Endothelial cell of umbilical vein (primary cell): ENCODE measurements at regions not wholly inside any gene's neighbourhood (a gene's known extent, or its start where the extent isn't known, plus 50 kb on each side); places are given as distances from the start of the nearest gene placed in this dataset.

Experiments used
- BruUV-seq: library from RNA; stranded (reverse); fragments of 400-500 nt; replicated peaks from 2 replicates; lab custom pipeline; 2021; lab: Mats Ljungman, UMichigan
- CTCF ChIA-PET: fragments of 300-600, 350-600 bp; sonication (Branson Sonifier 250); formaldehyde crosslinking; loops from one replicate; lab custom pipeline; 2021; ENCODE audit warnings: antibody characterized with exemption, inconsistent platforms; lab: Charles Lee
- POLR2A ChIA-PET: fragments of 300-600, 350-600 bp; sonication (Branson Sonifier 250); formaldehyde crosslinking; loops from one replicate; lab custom pipeline; 2021; ENCODE audit warnings: antibody characterized with exemption, inconsistent platforms; lab: Charles Lee
- DNase-seq: peaks from one replicate; pipeline ENCODE4 v3.0.0-alpha.2; 2011; ENCODE audit warnings: low read depth, low spot score
- FAIRE-seq: peaks from 2 replicates; lab custom pipeline; 2011; peaks lifted over from hg19 to GRCh38; lab: Jason Lieb, UNC
- H2AFZ ChIP-seq: 2 replicates; pipeline ENCODE4 v1.6.0; 2012; ENCODE audit warnings: low read depth, low read length, control low read depth, inconsistent platforms
- H3K27ac ChIP-seq: 2 replicates; pipeline ENCODE4 v1.5.1; 2011; ENCODE audit warnings: low read depth, mild to moderate bottlenecking, control low read depth, low read length, moderate library complexity; ENCODE audit not compliant: insufficient read depth
- H3K27me3 ChIP-seq, 2 experiments: 2 replicates each; pipeline versions ENCODE4 v1.6.0 to v1.6.1; 2011; ENCODE audit warnings: low read length in 2 of 2, mixed read lengths in 1 of 2; ENCODE audit not compliant: control insufficient read depth in 2 of 2, insufficient read depth in 2 of 2
- H3K36me3 ChIP-seq, 2 experiments: 2 replicates in 1 of 2; 3 replicates in 1 of 2; pipeline ENCODE4 v1.5.1; 2011; ENCODE audit warnings: low read length in 2 of 2, mild to moderate bottlenecking in 1 of 2, moderate library complexity in 1 of 2; ENCODE audit not compliant: control insufficient read depth in 2 of 2, insufficient read depth in 2 of 2; ENCODE audit errors: extremely low read depth in 1 of 2
- H3K4me1 ChIP-seq: 3 replicates; pipeline ENCODE4 v1.5.1; 2011; ENCODE audit warnings: mild to moderate bottlenecking, low read length; ENCODE audit not compliant: control insufficient read depth, insufficient read depth; ENCODE audit errors: extremely low read depth
- H3K4me2 ChIP-seq: 2 replicates; pipeline ENCODE4 v1.6.1; 2011; ENCODE audit warnings: low read length, control low read depth, mixed read lengths; ENCODE audit not compliant: insufficient read depth
- H3K4me3 ChIP-seq, 3 experiments: fragments of 200-600 bp in 1 of 3; sonication (generic), shearing (Covaris generic) in 1 of 3; replicated peaks in 1 of 3; 2 replicates each; pipeline ENCODE4 v1.5.1; 2011 to 2016; ENCODE audit warnings: control low read depth in 3 of 3, low read length in 3 of 3, mild to moderate bottlenecking in 2 of 3, inconsistent platforms in 1 of 3, low read depth in 1 of 3, moderate library complexity in 1 of 3; ENCODE audit not compliant: insufficient read depth in 1 of 3
- H3K79me2 ChIP-seq: 2 replicates; pipeline ENCODE4 v1.6.0; 2012; ENCODE audit warnings: low read length, inconsistent platforms; ENCODE audit not compliant: control insufficient read depth, insufficient read depth
- H3K9ac ChIP-seq: replicated peaks from 2 replicates; pipeline ENCODE3; 2011; ENCODE audit warnings: low read length, control low read depth; ENCODE audit not compliant: insufficient read depth; ENCODE audit errors: extremely low read depth
- H3K9me1 ChIP-seq: replicated peaks from 3 replicates; pipeline ENCODE4 v1.6.0; 2011; ENCODE audit warnings: mild to moderate bottlenecking, low read length; ENCODE audit not compliant: control insufficient read depth, insufficient read depth; ENCODE audit errors: extremely low read depth
- H3K9me3 ChIP-seq: replicated peaks from 2 replicates; pipeline ENCODE4 v1.5.1; 2012; ENCODE audit warnings: low read length, inconsistent platforms; ENCODE audit not compliant: control insufficient read depth, insufficient read depth
- H4K20me1 ChIP-seq: replicated peaks from 2 replicates; pipeline ENCODE3; 2011; ENCODE audit warnings: mild to moderate bottlenecking, low read length; ENCODE audit not compliant: control insufficient read depth, insufficient read depth; ENCODE audit errors: extremely low read depth
- EZH2 ChIP-seq: IDR thresholded peaks from 2 replicates; pipeline ENCODE4 v1.6.1; 2012; ENCODE audit warnings: borderline replicate concordance, low read depth, mild to moderate bottlenecking, moderate library complexity, low read length, inconsistent platforms; ENCODE audit not compliant: severe bottlenecking
- FOS ChIP-seq: IDR thresholded peaks from 2 replicates; pipeline ENCODE4 v1.6.1; 2011; ENCODE audit warnings: mild to moderate bottlenecking, low read length, moderate library complexity, borderline replicate concordance; ENCODE audit not compliant: insufficient read depth
- GATA2 ChIP-seq: IDR thresholded peaks from 2 replicates; pipeline ENCODE4 v1.7.0; 2011; ENCODE audit warnings: low read depth, mild to moderate bottlenecking, moderate library complexity, mixed read lengths, low read length; ENCODE audit not compliant: insufficient read length, insufficient read depth
- JUN ChIP-seq: IDR thresholded peaks from 2 replicates; pipeline ENCODE4 v1.6.1; 2011; ENCODE audit warnings: borderline replicate concordance, low read depth; ENCODE audit not compliant: insufficient read length, insufficient read depth
- MYC ChIP-seq: IDR thresholded peaks from one replicate; pipeline ENCODE4 v1.6.1; 2011; ENCODE audit warnings: mild to moderate bottlenecking, low read depth, low read length
- POLR2A ChIP-seq: IDR thresholded peaks from 2 replicates; pipeline ENCODE4 v1.6.1; 2012; ENCODE audit warnings: low read depth, mild to moderate bottlenecking, control low read depth, low read length
- POLR2AphosphoS5 ChIP-seq: IDR thresholded peaks from 2 replicates; pipeline ENCODE4 v1.6.1; 2012; ENCODE audit warnings: low read depth, mild to moderate bottlenecking, control low read depth, low read length, moderate library complexity; ENCODE audit not compliant: insufficient read depth
- dilution Hi-C: fragments of 300-500 bp; cut with MboI; formaldehyde crosslinking; loops from one replicate; pipeline ENCODE4 v1.15.0; 2019; ENCODE audit warnings: low sequenced_read_pairs; ENCODE audit not compliant: extremely low pct_ligation_motif_present
- intact Hi-C: fragments of 100-400 bp; cut with micrococcal nuclease; formaldehyde crosslinking; loops from one replicate; pipeline ENCODE4 v1.10.0; 2022
- TF ChIP-seq, protein P1 (sequence below), 2 donors: IDR thresholded peaks; 1 replicate in 1 of 2; 2 replicates in 1 of 2; pipeline ENCODE4 v1.5.1; 2011; ENCODE audit warnings: low read length in 2 of 2, mild to moderate bottlenecking in 2 of 2, moderate library complexity in 2 of 2, control low read depth in 1 of 2, inconsistent platforms in 1 of 2, low read depth in 1 of 2; ENCODE audit not compliant: insufficient read depth in 1 of 2; ENCODE audit errors: extremely low read depth in 1 of 2
- TF ChIP-seq, protein P2 (sequence below): IDR thresholded peaks from 2 replicates; pipeline ENCODE4 v1.6.1; 2011; ENCODE audit not compliant: insufficient read depth, insufficient read length

DNA sequence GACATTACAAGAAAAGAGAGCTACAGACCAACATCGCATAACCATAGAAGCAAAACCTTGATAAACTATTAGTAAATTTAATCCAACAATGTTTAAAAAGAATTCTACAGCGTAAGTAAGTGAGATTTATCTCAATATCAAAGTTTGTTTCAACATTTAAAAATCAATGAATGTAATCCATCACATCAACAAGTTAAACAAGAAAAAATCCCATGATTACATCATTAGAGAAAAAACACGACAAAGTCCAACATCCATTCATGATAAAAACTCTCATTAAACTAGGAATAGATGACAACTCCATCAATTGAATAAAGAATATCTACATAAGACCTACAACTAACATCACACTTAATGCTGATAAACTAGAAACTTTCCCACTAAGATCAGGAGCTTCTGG lies 239.0 kb upstream of the GGTLC1 start:
- Histone ChIP-seq H3K36me3 (no peaks in the 10 kb centered on the region), H3K9ac (no peak overlapping the region), H3K79me2 (no peaks in the 10 kb centered on the region), H3K9me1 (no peaks in the 10 kb centered on the region), H3K27me3 (no peaks in the 10 kb centered on the region), H3K27ac (no peak overlapping the region), H3K4me3 (no peak overlapping the region), H3K9me3 (no peaks in the 10 kb centered on the region), H2AFZ (no peak overlapping the region), H3K4me1 (no peaks in the 10 kb centered on the region), H4K20me1 (no peaks in the 10 kb centered on the region), H3K4me2 (no peak overlapping the region)
- FAIRE-seq (no peak), DNase-seq (no peak)
- ChIA-PET POLR2A (no interaction called here), CTCF (no interaction called here)
- dilution Hi-C loops (no loop called here), intact Hi-C loops (no loop called here)
- TF ChIP-seq POLR2AphosphoS5 (no peak), JUN (no peak), GATA2 (no peak)
- BruUV-seq, result no TSS peak

DNA sequence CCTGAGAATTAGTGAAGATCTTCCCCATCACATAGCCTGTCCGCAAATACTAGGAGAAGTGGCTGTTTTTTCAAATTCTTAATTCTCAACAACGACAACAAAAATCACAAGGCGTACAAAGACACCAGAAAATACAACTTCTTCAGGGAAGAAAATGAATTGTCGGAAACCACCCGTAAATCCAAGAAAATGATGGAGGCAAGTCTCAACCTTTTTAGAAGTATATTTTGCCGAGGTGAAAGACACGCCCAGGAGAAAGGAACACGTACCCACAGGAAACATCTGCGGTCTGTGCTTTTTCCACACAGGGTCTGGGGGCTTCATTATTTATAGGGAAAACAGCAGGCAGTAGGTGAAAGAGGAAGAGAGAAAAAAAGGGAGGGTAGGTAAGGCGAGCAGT lies 223.9 kb upstream of the GGTLC1 start:
- dilution Hi-C loops (no loop called here), intact Hi-C loops (no loop called here)
- peaks cover 2% of the 10 kb centered on the region for H3K9me3 ChIP-seq
- H3K4me3 ChIP-seq, result no peak overlapping the region
- H3K9me1 ChIP-seq, result no peaks in the 10 kb centered on the region
- TF ChIP-seq POLR2AphosphoS5, result no peak
- TF ChIP-seq POLR2A, result no peak
- TF ChIP-seq GATA2, result no peak
- no peak for TF ChIP-seq JUN
- TF ChIP-seq EZH2, result no peak
- TF ChIP-seq, protein P1, sequence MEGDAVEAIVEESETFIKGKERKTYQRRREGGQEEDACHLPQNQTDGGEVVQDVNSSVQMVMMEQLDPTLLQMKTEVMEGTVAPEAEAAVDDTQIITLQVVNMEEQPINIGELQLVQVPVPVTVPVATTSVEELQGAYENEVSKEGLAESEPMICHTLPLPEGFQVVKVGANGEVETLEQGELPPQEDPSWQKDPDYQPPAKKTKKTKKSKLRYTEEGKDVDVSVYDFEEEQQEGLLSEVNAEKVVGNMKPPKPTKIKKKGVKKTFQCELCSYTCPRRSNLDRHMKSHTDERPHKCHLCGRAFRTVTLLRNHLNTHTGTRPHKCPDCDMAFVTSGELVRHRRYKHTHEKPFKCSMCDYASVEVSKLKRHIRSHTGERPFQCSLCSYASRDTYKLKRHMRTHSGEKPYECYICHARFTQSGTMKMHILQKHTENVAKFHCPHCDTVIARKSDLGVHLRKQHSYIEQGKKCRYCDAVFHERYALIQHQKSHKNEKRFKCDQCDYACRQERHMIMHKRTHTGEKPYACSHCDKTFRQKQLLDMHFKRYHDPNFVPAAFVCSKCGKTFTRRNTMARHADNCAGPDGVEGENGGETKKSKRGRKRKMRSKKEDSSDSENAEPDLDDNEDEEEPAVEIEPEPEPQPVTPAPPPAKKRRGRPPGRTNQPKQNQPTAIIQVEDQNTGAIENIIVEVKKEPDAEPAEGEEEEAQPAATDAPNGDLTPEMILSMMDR (IDR thresholded peaks at IDR 0.05; ENCODE audit: extremely low read depth in 1 of 2, insufficient read depth in 1 of 2, low read depth in 1 of 2, low read length in 2 of 2), result no peak
- no peak for TF ChIP-seq MYC
- TF ChIP-seq FOS, result no peak
- TF ChIP-seq, protein P2, sequence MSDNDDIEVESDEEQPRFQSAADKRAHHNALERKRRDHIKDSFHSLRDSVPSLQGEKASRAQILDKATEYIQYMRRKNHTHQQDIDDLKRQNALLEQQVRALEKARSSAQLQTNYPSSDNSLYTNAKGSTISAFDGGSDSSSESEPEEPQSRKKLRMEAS, result no peak
- DNase-seq (no peak), FAIRE-seq (no peak)
- H4K20me1 ChIP-seq, result no peaks in the 10 kb centered on the region
- H3K79me2 ChIP-seq, result no peaks in the 10 kb centered on the region
- no TSS peak for BruUV-seq
- peaks cover 0 to 3% of the 10 kb centered on the region in 2 experiments for H3K27me3 ChIP-seq
- H3K9ac ChIP-seq, result no peak overlapping the region
- no peaks in the 10 kb centered on the region for H3K4me1 ChIP-seq
- H2AFZ ChIP-seq, result no peak overlapping the region
- H3K36me3 ChIP-seq, result no peaks in the 10 kb centered on the region
- CTCF ChIA-PET, result no interaction called here
- POLR2A ChIA-PET, result no interaction called here
- H3K4me2 ChIP-seq, result no peak overlapping the region
- no peak overlapping the region for H3K27ac ChIP-seq
